PC-9 (cell line): ENCODE measurements at regions not wholly inside any gene's neighbourhood (a gene's known extent, or its start where the extent isn't known, plus 50 kb on each side); places are given as distances from the start of the nearest gene placed in this dataset.
"Not testable (repeated sequence)": the region's sequence is repeated elsewhere in the genome, so short reads cannot be mapped to it uniquely, and the experiment has no call there.

Experiments used
- BruUV-seq: library from RNA; stranded (reverse); fragments of 400-500 nt; replicated peaks from 2 replicates; lab custom pipeline; 2021; lab: Mats Ljungman, UMichigan
- CTCF ChIA-PET: fragments of 300-600 bp; sonication (Branson Sonifier 250); formaldehyde crosslinking; loops from one replicate; lab custom pipeline; 2022; ENCODE audit warnings: antibody characterized with exemption; lab: Charles Lee
- POLR2A ChIA-PET: fragments of 300-600 bp; sonication (Branson Sonifier 250); formaldehyde crosslinking; loops from one replicate; lab custom pipeline; 2022; ENCODE audit warnings: antibody characterized with exemption; ENCODE audit not compliant: unreplicated experiment; lab: Charles Lee
- DNase-seq, 2 experiments: peaks; one replicate each; pipeline versions ENCODE4 v3.0.0 to v3.0.0-alpha.2; 2015 to 2022; ENCODE audit warnings: mixed read lengths in 1 of 2
- H2AFZ ChIP-seq: fragments of 200-600 bp; sonication (generic); 2 replicates; pipeline ENCODE4 v1.8.1; 2017; ENCODE audit warnings: antibody characterized with exemption
- H3F3A ChIP-seq: fragments of 200-600 bp; sonication (generic); 2 replicates; pipeline ENCODE4 v1.8.1; 2017; ENCODE audit warnings: antibody characterized with exemption, mild to moderate bottlenecking, low read depth; ENCODE audit not compliant: insufficient read depth
- H3K27ac ChIP-seq: fragments of 200-600 bp; sonication (generic); 2 replicates; pipeline ENCODE4 v1.6.1; 2016; ENCODE audit warnings: mixed run types
- H3K27me3 ChIP-seq: fragments of 200-600 bp; sonication (generic); 2 replicates; pipeline ENCODE4 v1.6.1; 2016; ENCODE audit warnings: low read depth, mixed run types; ENCODE audit not compliant: insufficient read depth
- H3K36me3 ChIP-seq: fragments of 200-600 bp; sonication (generic); 2 replicates; pipeline ENCODE4 v1.6.1; 2016; ENCODE audit warnings: low read depth, mixed run types
- H3K4me1 ChIP-seq: fragments of 200-600 bp; sonication (generic); replicated peaks from 2 replicates; pipeline ENCODE4 v1.6.1; 2016; ENCODE audit warnings: mixed run types; ENCODE audit not compliant: insufficient read depth
- H3K4me2 ChIP-seq: fragments of 200-600 bp; sonication (generic); 2 replicates; pipeline ENCODE4 v1.6.1; 2017; ENCODE audit warnings: mixed run types
- H3K4me3 ChIP-seq: fragments of 200-600 bp; sonication (generic); 2 replicates; pipeline ENCODE4 v1.6.1; 2016; ENCODE audit warnings: mixed run types
- H3K79me2 ChIP-seq: fragments of 200-600 bp; sonication (generic); 2 replicates; pipeline ENCODE4 v1.6.1; 2017; ENCODE audit warnings: low read depth, mixed run types
- H3K9me2 ChIP-seq: fragments of 200-600 bp; sonication (generic); 2 replicates; pipeline ENCODE4 v1.8.1; 2017; ENCODE audit warnings: mild to moderate bottlenecking; ENCODE audit not compliant: insufficient read depth
- H3K9me3 ChIP-seq: fragments of 200-600 bp; sonication (generic); 2 replicates; pipeline ENCODE4 v1.8.1; 2016; ENCODE audit warnings: low read depth; ENCODE audit not compliant: insufficient read depth
- H4K20me1 ChIP-seq: fragments of 200-600 bp; sonication (generic); 2 replicates; pipeline ENCODE4 v1.8.1; 2017; ENCODE audit not compliant: insufficient read depth
- CTCF ChIP-seq: fragments of 200-600 bp; sonication (generic); conservative IDR thresholded peaks from 2 replicates; pipeline ENCODE4 v1.6.1; 2017; ENCODE audit warnings: mixed run types, antibody characterized with exemption, mild to moderate bottlenecking, moderate library complexity
- EZH2 ChIP-seq: fragments of 200-600 bp; sonication (generic); IDR thresholded peaks from 2 replicates; pipeline ENCODE4 v1.8.0; 2017; ENCODE audit warnings: antibody characterized with exemption, low read depth
- intact Hi-C: fragments of 100-400 bp; cut with micrococcal nuclease; formaldehyde crosslinking; loops from one replicate; pipeline ENCODE4 v1.10.0; 2022; ENCODE audit not compliant: unreplicated experiment

GRCh38 chr5:165031371-165031770 lies 1526.0 kb downstream of the MAT2B start:
- Histone ChIP-seq H4K20me1 (no peaks in the 10 kb centered on the region; the same call in 1 of the 2 replicates), H3K4me3 (no peak overlapping the region), H3K4me1 (no peaks in the 10 kb centered on the region), H3K27me3 (no peaks in the 10 kb centered on the region), H3K36me3 (no peaks in the 10 kb centered on the region), H3K27ac (no peak overlapping the region), H3F3A (no peaks in the 10 kb centered on the region), H3K9me2 (no peaks in the 10 kb centered on the region), H3K9me3 (no peaks in the 10 kb centered on the region), H3K79me2 (no peaks in the 10 kb centered on the region), H3K4me2 (no peak overlapping the region), H2AFZ (no peak overlapping the region)
- CTCF ChIA-PET, result no interaction called here
- no TSS peak for BruUV-seq
- DNase-seq, result no peak
- intact Hi-C loops, result no loop called here
- TF ChIP-seq EZH2 (no peak), CTCF (no peak)
- POLR2A ChIA-PET, result no interaction called here

GRCh38 chr5:165035520-165035919 lies 1530.1 kb downstream of the MAT2B start:
- Histone ChIP-seq H3K4me2 (no peak overlapping the region), H3K27ac (no peak overlapping the region), H3K36me3 (no peaks in the 10 kb centered on the region), H4K20me1 (no peaks in the 10 kb centered on the region; the same call in none of the 2 replicates), H3F3A (no peaks in the 10 kb centered on the region), H3K27me3 (no peaks in the 10 kb centered on the region), H3K79me2 (no peaks in the 10 kb centered on the region), H3K4me1 (no peaks in the 10 kb centered on the region), H3K4me3 (no peak overlapping the region), H3K9me3 (no peaks in the 10 kb centered on the region), H2AFZ (no peak overlapping the region), H3K9me2 (no peaks in the 10 kb centered on the region)
- ChIA-PET POLR2A (no interaction called here), CTCF (no interaction called here)
- BruUV-seq, result no TSS peak
- intact Hi-C loops, result no loop called here
- TF ChIP-seq CTCF, result no peak
- TF ChIP-seq EZH2, result no peak
- DNase-seq, result no peak

GRCh38 chr5:165039748-165040147 lies 1534.3 kb downstream of the MAT2B start:
- CTCF ChIA-PET, result no interaction called here
- POLR2A ChIA-PET, result no interaction called here
- Histone ChIP-seq H3K27me3 (no peaks in the 10 kb centered on the region), H3K4me2 (no peak overlapping the region), H3K9me3 (no peaks in the 10 kb centered on the region), H2AFZ (no peak overlapping the region), H3K27ac (no peak overlapping the region), H3K9me2 (no peaks in the 10 kb centered on the region), H3F3A (no peaks in the 10 kb centered on the region), H3K4me1 (no peaks in the 10 kb centered on the region), H4K20me1 (no peaks in the 10 kb centered on the region; the same call in 1 of the 2 replicates), H3K79me2 (no peaks in the 10 kb centered on the region), H3K4me3 (no peak overlapping the region), H3K36me3 (no peaks in the 10 kb centered on the region)
- intact Hi-C loops, result no loop called here
- TF ChIP-seq EZH2 (no peak), CTCF (no peak)
- no peak for DNase-seq
- no TSS peak for BruUV-seq

GRCh38 chr5:165045941-165046340 lies 1540.5 kb downstream of the MAT2B start:
- POLR2A ChIA-PET, H3K9me2 ChIP-seq: not testable (repeated sequence)
- H3K4me2 ChIP-seq, result peak overlapping the region; percentile 31; the same call in 1 of the 2 replicates

More at GRCh38 chr5:165045941-165046340, 1540.5 kb downstream of the MAT2B start:
- DNase-seq, H2AFZ ChIP-seq, BruUV-seq, H3K36me3 ChIP-seq, H3K27ac ChIP-seq, H3K4me1 ChIP-seq, H3K9me3 ChIP-seq, H3K4me3 ChIP-seq, intact Hi-C loops, CTCF ChIA-PET, H4K20me1 ChIP-seq, H3K79me2 ChIP-seq, H3K27me3 ChIP-seq, H3F3A ChIP-seq: not testable (repeated sequence)
